ENCODE measurements at regions not wholly inside any gene's neighbourhood (a gene's known extent, or its start where the extent isn't known, plus 50 kb on each side); places are given as distances from the start of the nearest gene placed in this dataset.
"Not testable (repeated sequence)": the region's sequence is repeated elsewhere in the genome, so short reads cannot be mapped to it uniquely, and the experiment has no call there.

- H3K27ac ChIP-seq (ENCODE audit: low read length); H3K36me3 ChIP-seq (ENCODE audit: control insufficient read depth, low read depth, low read length); H3K4me1 ChIP-seq (ENCODE audit: control insufficient read depth, low read depth, low read length); H3K9ac ChIP-seq (ENCODE audit: low read length); H3K4me3 ChIP-seq (ENCODE audit: low read length); H3K9me3 ChIP-seq (ENCODE audit: control insufficient read depth, low read depth, low read length); H3K27me3 ChIP-seq (ENCODE audit: control insufficient read depth, insufficient read depth, low read length): not testable (repeated sequence)
These were observed 176.9 kb downstream of the NUF2 start for GRCh38 chr1:163498391-163499330.

GRCh38 chr1:163504331-163504978, 182.7 kb downstream of the NUF2 start:
- H3K27ac ChIP-seq (ENCODE audit: low read length): no peak overlapping the region
- no peak overlapping the region for H3K9ac ChIP-seq (ENCODE audit: low read length)
- H3K9me3 ChIP-seq (ENCODE audit: control insufficient read depth, low read depth, low read length): no peaks in the 10 kb centered on the region
- no peaks in the 10 kb centered on the region for H3K36me3 ChIP-seq (ENCODE audit: control insufficient read depth, low read depth, low read length)
- no peaks in the 10 kb centered on the region for H3K27me3 ChIP-seq (ENCODE audit: control insufficient read depth, insufficient read depth, low read length)
- H3K4me3 ChIP-seq (ENCODE audit: low read length): no peak overlapping the region
- peaks cover 4% of the 10 kb centered on the region for H3K4me1 ChIP-seq (ENCODE audit: control insufficient read depth, low read depth, low read length)

DNA sequence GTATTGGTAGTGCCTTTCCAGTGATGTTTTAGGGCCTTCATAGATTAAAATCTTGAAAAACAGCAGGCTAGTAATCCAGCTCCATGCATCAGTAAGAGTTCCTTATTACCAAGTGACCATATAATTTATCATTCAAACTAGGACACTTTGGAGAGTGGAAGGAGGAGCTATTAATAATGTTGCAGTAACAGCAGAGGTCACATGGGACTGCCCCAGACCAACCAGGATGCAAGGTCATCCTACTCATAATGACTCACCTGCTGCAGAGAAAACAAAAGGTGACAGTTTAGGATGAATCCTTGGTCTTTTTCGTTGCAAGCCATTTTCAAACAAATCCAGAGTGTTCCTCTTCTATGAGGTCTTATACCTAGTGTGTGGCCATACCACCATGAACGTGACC, 187.4 kb downstream of the NUF2 start:
- no peak overlapping the region for H3K4me3 ChIP-seq (ENCODE audit: low read length)
- H3K9me3 ChIP-seq (ENCODE audit: control insufficient read depth, low read depth, low read length): no peaks in the 10 kb centered on the region
- H3K27ac ChIP-seq (ENCODE audit: low read length): no peak overlapping the region
- H3K4me1 ChIP-seq (ENCODE audit: control insufficient read depth, low read depth, low read length): no peaks in the 10 kb centered on the region
- no peak overlapping the region for H3K9ac ChIP-seq (ENCODE audit: low read length)
- H3K27me3 ChIP-seq (ENCODE audit: control insufficient read depth, insufficient read depth, low read length): no peaks in the 10 kb centered on the region
- H3K36me3 ChIP-seq (ENCODE audit: control insufficient read depth, low read depth, low read length): no peaks in the 10 kb centered on the region

GRCh38 chr1:163512349-163512989, 190.7 kb downstream of the NUF2 start:
- Histone ChIP-seq H3K36me3 (ENCODE audit: control insufficient read depth, low read depth, low read length) (no peaks in the 10 kb centered on the region), H3K9ac (ENCODE audit: low read length) (no peak overlapping the region), H3K9me3 (ENCODE audit: control insufficient read depth, low read depth, low read length) (no peaks in the 10 kb centered on the region), H3K4me1 (ENCODE audit: control insufficient read depth, low read depth, low read length) (no peaks in the 10 kb centered on the region), H3K27me3 (ENCODE audit: control insufficient read depth, insufficient read depth, low read length) (no peaks in the 10 kb centered on the region), H3K4me3 (ENCODE audit: low read length) (no peak overlapping the region), H3K27ac (ENCODE audit: low read length) (no peak overlapping the region)

- no peak overlapping the region for H3K27ac ChIP-seq (ENCODE audit: low read length)
- peaks cover 8% of the 10 kb centered on the region for H3K4me1 ChIP-seq (ENCODE audit: control insufficient read depth, low read depth, low read length)
- no peaks in the 10 kb centered on the region for H3K36me3 ChIP-seq (ENCODE audit: control insufficient read depth, low read depth, low read length)
- H3K9ac ChIP-seq (ENCODE audit: low read length): no peak overlapping the region
- H3K4me3 ChIP-seq (ENCODE audit: low read length): no peak overlapping the region
- H3K27me3 ChIP-seq (ENCODE audit: control insufficient read depth, insufficient read depth, low read length): no peaks in the 10 kb centered on the region
- H3K9me3 ChIP-seq (ENCODE audit: control insufficient read depth, low read depth, low read length): no peaks in the 10 kb centered on the region
These were observed 201.7 kb downstream of the NUF2 start for GRCh38 chr1:163523375-163524029.

- H3K9ac ChIP-seq (ENCODE audit: low read length): no peak overlapping the region
- no peak overlapping the region for H3K4me3 ChIP-seq (ENCODE audit: low read length)
- no peaks in the 10 kb centered on the region for H3K27me3 ChIP-seq (ENCODE audit: control insufficient read depth, insufficient read depth, low read length)
- no peaks in the 10 kb centered on the region for H3K36me3 ChIP-seq (ENCODE audit: control insufficient read depth, low read depth, low read length)
- no peaks in the 10 kb centered on the region for H3K9me3 ChIP-seq (ENCODE audit: control insufficient read depth, low read depth, low read length)
- no peaks in the 10 kb centered on the region for H3K4me1 ChIP-seq (ENCODE audit: control insufficient read depth, low read depth, low read length)
- H3K27ac ChIP-seq (ENCODE audit: low read length): no peak overlapping the region
These were observed 207.1 kb downstream of the NUF2 start for GRCh38 chr1:163528710-163529348.

DNA sequence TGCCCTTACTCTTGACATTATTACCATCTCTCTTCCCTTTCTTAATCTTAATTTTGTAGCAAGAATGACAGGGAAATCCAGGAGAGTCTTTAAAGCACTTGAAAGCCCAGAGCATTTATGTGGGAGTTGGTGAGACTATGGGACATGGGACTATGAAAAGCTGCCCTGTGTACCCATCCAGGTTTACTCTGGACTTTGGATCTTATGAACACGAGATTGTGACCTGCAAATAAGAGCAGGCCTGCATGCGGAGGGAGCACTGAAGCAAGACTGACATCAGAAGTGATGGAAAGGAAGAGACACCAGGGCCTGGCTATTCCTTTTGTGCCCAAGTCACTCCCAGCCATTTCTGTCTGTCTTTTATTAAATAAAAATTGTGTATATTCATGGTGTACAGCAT, 209.6 kb downstream of the NUF2 start:
- H3K36me3 ChIP-seq (ENCODE audit: control insufficient read depth, low read depth, low read length): no peaks in the 10 kb centered on the region
- H3K4me3 ChIP-seq (ENCODE audit: low read length): no peak overlapping the region
- no peaks in the 10 kb centered on the region for H3K27me3 ChIP-seq (ENCODE audit: control insufficient read depth, insufficient read depth, low read length)
- H3K9me3 ChIP-seq (ENCODE audit: control insufficient read depth, low read depth, low read length): no peaks in the 10 kb centered on the region
- no peak overlapping the region for H3K9ac ChIP-seq (ENCODE audit: low read length)
- H3K27ac ChIP-seq (ENCODE audit: low read length): no peak overlapping the region
- no peaks in the 10 kb centered on the region for H3K4me1 ChIP-seq (ENCODE audit: control insufficient read depth, low read depth, low read length)

DNA sequence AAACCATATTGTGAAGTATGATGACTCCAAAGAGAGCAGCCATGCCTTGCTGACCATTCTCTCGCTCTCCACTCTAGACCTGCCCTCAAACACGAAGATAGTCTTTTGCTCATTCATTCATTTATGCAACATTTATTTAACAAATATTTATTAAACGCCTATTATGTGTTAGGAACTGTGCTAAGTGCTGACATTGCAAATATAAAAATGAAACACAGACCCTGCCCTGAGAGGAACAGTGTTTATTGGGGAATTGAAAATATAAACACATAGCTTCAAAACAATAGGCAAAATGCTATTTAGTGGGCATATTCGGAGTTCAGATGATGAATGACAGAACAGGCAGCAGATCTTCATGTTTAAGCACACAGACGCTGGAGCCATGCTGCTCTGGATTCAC, 213.6 kb downstream of the NUF2 start:
- no peak overlapping the region for H3K9ac ChIP-seq (ENCODE audit: low read length)
- H3K27ac ChIP-seq (ENCODE audit: low read length): no peak overlapping the region
- peaks cover 15% of the 10 kb centered on the region for H3K4me1 ChIP-seq (ENCODE audit: control insufficient read depth, low read depth, low read length)
- no peak overlapping the region for H3K4me3 ChIP-seq (ENCODE audit: low read length)
- H3K36me3 ChIP-seq (ENCODE audit: control insufficient read depth, low read depth, low read length): no peaks in the 10 kb centered on the region
- H3K27me3 ChIP-seq (ENCODE audit: control insufficient read depth, insufficient read depth, low read length): no peaks in the 10 kb centered on the region
- no peaks in the 10 kb centered on the region for H3K9me3 ChIP-seq (ENCODE audit: control insufficient read depth, low read depth, low read length)

GRCh38 chr1:163535807-163536206, 214.1 kb downstream of the NUF2 start:
- H3K4me1 ChIP-seq (ENCODE audit: control insufficient read depth, low read depth, low read length): peaks cover 17% of the 10 kb centered on the region
- no peaks in the 10 kb centered on the region for H3K36me3 ChIP-seq (ENCODE audit: control insufficient read depth, low read depth, low read length)
- no peaks in the 10 kb centered on the region for H3K27me3 ChIP-seq (ENCODE audit: control insufficient read depth, insufficient read depth, low read length)
- H3K27ac ChIP-seq (ENCODE audit: low read length): no peak overlapping the region
- no peaks in the 10 kb centered on the region for H3K9me3 ChIP-seq (ENCODE audit: control insufficient read depth, low read depth, low read length)
- no peak overlapping the region for H3K4me3 ChIP-seq (ENCODE audit: low read length)
- H3K9ac ChIP-seq (ENCODE audit: low read length): no peak overlapping the region

DNA sequence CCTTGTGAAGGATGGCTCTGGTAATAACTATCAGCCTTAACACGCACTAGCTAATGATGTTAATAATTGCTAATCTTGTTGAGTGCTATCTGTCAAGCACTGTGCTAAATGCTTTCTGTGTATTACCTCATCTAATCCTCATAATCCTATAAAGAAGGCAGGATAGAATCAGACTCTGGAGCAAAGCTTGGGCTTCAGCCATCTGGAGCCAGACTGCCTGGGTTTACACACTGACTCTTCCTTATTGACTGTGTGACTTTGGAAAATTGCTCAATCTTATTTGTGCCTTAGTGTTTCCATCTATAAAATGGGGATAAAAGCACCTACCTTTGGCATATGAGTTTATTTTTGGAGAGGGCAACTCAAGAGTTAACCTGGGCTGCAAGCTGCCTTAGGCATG, 216.1 kb downstream of the NUF2 start:
- Histone ChIP-seq H3K4me1 (ENCODE audit: control insufficient read depth, low read depth, low read length) (peaks cover 18% of the 10 kb centered on the region), H3K27me3 (ENCODE audit: control insufficient read depth, insufficient read depth, low read length) (no peaks in the 10 kb centered on the region), H3K4me3 (ENCODE audit: low read length) (no peak overlapping the region), H3K9me3 (ENCODE audit: control insufficient read depth, low read depth, low read length) (no peaks in the 10 kb centered on the region), H3K27ac (ENCODE audit: low read length) (no peak overlapping the region), H3K9ac (ENCODE audit: low read length) (no peak overlapping the region), H3K36me3 (ENCODE audit: control insufficient read depth, low read depth, low read length) (no peaks in the 10 kb centered on the region)

GRCh38 chr1:163538667-163539066, 216.9 kb downstream of the NUF2 start:
- no peaks in the 10 kb centered on the region for H3K36me3 ChIP-seq (ENCODE audit: control insufficient read depth, low read depth, low read length)
- peaks cover 18% of the 10 kb centered on the region for H3K4me1 ChIP-seq (ENCODE audit: control insufficient read depth, low read depth, low read length)
- no peak overlapping the region for H3K9ac ChIP-seq (ENCODE audit: low read length)
- no peak overlapping the region for H3K4me3 ChIP-seq (ENCODE audit: low read length)
- H3K9me3 ChIP-seq (ENCODE audit: control insufficient read depth, low read depth, low read length): no peaks in the 10 kb centered on the region
- no peak overlapping the region for H3K27ac ChIP-seq (ENCODE audit: low read length)
- H3K27me3 ChIP-seq (ENCODE audit: control insufficient read depth, insufficient read depth, low read length): no peaks in the 10 kb centered on the region

Measured in iPS-18a (cell line).